HL-60 (cell line): ENCODE measurements at regions not wholly inside any gene's neighbourhood (a gene's known extent, or its start where the extent isn't known, plus 50 kb on each side); places are given as distances from the start of the nearest gene placed in this dataset.

Experiments used
- CTCF ChIP-seq: IDR thresholded peaks from one replicate; pipeline ENCODE4 v1.5.1; 2011; ENCODE audit warnings: low read length, control low read depth, inconsistent platforms; ENCODE audit not compliant: insufficient read depth
- GABPA ChIP-seq: IDR thresholded peaks from 2 replicates; pipeline ENCODE4 v1.6.1; 2012; ENCODE audit warnings: low read depth
- POLR2AphosphoS5 ChIP-seq: IDR thresholded peaks from 2 replicates; pipeline ENCODE4 v1.6.1; 2012; ENCODE audit warnings: low read depth
- REST ChIP-seq: IDR thresholded peaks from 2 replicates; pipeline ENCODE4 v1.6.1; 2012; ENCODE audit warnings: low read depth; ENCODE audit not compliant: insufficient replicate concordance
- SPI1 ChIP-seq: IDR thresholded peaks from 2 replicates; pipeline ENCODE4 v1.6.1; 2012; ENCODE audit warnings: low read depth, mild to moderate bottlenecking, borderline replicate concordance

- TF ChIP-seq CTCF: no peak
- no peak for TF ChIP-seq POLR2AphosphoS5
- TF ChIP-seq SPI1: no peak
- TF ChIP-seq GABPA: no peak
- no peak for TF ChIP-seq REST
These were observed 73.3 kb upstream of the WNT11 start for GRCh38 chr11:76279646-76280045.
